ENCODE measurements at regions not wholly inside any gene's neighbourhood (a gene's known extent, or its start where the extent isn't known, plus 50 kb on each side); places are given as distances from the start of the nearest gene placed in this dataset.

DNA sequence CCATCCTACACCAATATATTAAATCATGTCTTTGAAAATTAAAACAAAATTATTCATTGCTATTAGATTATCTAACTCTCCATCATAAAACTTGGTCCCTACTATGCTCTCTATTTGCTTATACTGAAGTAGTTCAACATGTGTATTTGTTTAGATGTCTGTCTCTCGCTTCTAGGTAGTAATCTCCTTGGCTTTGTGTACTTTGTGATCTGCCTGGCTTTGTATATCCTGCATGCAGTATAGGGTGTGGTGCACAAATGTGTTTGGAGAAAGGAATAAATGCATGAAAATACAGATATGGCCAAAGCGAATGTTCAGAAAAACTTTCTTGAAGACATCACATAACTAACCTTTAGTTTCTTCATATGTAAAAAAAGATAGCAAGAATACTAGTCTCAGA is 246.6 kb upstream of the LRFN5 start:
- DNase-seq (ENCODE audit: insufficient read length, low spot score), result no peak
- no peak for FAIRE-seq
- TF ChIP-seq, protein P1, sequence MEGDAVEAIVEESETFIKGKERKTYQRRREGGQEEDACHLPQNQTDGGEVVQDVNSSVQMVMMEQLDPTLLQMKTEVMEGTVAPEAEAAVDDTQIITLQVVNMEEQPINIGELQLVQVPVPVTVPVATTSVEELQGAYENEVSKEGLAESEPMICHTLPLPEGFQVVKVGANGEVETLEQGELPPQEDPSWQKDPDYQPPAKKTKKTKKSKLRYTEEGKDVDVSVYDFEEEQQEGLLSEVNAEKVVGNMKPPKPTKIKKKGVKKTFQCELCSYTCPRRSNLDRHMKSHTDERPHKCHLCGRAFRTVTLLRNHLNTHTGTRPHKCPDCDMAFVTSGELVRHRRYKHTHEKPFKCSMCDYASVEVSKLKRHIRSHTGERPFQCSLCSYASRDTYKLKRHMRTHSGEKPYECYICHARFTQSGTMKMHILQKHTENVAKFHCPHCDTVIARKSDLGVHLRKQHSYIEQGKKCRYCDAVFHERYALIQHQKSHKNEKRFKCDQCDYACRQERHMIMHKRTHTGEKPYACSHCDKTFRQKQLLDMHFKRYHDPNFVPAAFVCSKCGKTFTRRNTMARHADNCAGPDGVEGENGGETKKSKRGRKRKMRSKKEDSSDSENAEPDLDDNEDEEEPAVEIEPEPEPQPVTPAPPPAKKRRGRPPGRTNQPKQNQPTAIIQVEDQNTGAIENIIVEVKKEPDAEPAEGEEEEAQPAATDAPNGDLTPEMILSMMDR (IDR thresholded peaks at IDR 0.05; ENCODE audit: insufficient read depth, missing control alignments), result no peak

DNA sequence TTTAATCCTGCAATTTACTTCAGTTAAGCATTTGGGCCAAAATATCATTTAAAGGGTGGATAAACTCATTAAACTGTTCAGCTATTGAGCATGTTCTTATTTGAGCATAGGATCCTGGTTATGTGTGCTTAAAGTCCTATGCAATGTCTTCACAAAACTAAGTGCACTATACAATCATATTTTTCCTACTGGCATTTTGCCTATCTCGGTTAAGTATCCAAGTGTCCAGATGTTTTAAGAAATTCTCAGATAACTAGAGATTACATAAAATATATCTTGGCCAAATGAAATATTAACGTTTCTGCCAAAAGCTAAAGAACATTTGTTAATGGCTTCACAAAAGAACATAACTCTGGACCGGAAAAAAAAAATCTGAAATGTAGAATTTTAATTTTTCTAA is 250.8 kb upstream of the LRFN5 start:
- FAIRE-seq (no peak), DNase-seq (ENCODE audit: insufficient read length, low spot score) (no peak)
- TF ChIP-seq, protein P1 (IDR thresholded peaks at IDR 0.05; ENCODE audit: insufficient read depth, missing control alignments), result no peak

DNA sequence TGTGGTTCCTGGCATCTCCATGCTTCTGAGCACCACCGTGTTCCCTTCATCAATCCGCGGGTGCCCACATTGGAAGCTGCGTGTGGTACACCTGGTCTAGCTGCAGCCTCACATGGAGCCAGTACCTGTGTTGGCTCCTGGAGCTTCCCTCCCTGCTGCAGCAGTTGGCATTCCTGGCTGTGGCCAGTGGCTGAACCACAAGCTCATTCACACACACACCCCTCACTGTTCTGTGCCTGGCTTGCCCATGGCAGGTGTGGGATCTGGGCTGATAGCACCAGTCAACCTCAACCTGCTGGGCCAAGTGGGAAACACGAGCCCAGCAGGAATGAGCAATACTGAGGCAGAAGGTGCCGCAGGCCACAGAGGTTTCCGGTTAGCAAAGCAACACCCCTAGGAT is 256.2 kb upstream of the LRFN5 start:
- no peak for FAIRE-seq
- TF ChIP-seq, protein P1 (IDR thresholded peaks at IDR 0.05; ENCODE audit: insufficient read depth, missing control alignments), result no peak
- no peak for DNase-seq (ENCODE audit: insufficient read length, low spot score)

DNA sequence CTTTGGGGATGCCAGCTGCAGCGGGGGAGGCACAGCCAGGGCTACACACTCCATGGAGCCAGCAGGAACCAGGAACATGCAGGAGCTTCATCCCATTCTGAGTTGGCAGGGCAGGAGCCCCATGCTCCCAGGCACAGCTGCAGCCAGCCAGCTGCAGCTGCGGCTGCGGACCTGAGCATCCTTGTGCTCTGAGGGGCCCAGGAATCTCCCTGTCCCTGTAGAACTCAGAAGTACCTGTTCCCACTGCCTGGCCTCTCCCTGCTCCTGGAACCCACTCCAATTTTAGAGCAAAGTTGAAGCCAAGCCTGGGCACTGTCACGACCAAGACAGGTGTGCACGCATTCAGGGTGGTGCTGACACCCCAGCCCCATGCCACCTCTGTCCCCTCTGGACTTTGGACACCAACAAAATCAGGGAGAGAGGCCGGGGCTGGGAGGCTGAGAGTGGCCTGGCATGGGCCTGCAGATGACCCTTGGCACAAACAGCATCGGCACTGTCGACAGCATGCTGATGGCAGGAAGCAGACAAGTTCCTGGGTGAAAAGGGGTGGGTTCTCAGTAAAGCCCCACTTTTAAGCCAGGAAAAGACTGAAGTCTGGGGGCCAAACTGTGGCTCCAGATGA is 257.3 kb upstream of the LRFN5 start:
- DNase-seq (ENCODE audit: insufficient read length, low spot score) (no peak), FAIRE-seq (no peak)
- TF ChIP-seq, protein P1 (IDR thresholded peaks at IDR 0.05; ENCODE audit: insufficient read depth, missing control alignments), result no peak

DNA sequence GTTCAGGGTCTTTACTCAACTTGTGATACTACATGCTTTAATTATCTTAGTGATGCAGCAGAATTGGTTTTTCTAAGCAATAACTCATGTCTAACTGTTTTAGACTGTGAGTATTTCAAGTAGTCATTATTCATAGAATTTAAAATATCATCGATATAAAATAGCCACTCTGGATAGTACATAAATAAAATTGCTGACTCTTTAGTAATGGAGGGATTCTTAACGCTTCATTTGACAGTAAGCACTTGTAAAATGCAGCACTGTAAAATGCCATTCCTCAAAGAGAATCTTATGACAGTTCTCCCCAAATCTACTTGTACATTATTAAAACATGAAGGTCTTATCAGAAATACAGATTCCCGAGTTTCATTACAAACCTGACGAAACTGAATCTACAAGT is 262.8 kb upstream of the LRFN5 start:
- TF ChIP-seq, protein P1 (IDR thresholded peaks at IDR 0.05; ENCODE audit: insufficient read depth, missing control alignments), result no peak
- no peak for DNase-seq (ENCODE audit: insufficient read length, low spot score)
- no peak for FAIRE-seq

DNA sequence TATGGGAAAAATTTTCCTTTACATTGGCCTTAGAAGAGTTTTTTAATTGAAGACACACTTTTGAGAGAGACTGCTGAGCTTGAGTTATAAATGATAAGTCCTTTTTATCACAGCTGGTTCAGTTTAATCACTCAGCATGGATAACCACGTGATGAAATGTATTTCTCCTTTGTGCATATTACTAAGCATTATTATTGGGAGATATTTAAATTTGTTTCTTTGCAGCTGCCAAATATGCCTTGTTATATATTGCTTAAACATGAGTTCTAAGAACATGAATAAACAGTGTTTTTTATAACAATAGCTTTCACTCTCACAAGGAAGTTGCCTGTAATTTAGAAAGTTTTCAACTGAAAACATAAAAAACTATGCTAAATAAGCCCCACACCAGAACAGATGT is 293.5 kb upstream of the LRFN5 start:
- TF ChIP-seq, protein P1 (IDR thresholded peaks at IDR 0.05; ENCODE audit: insufficient read depth, missing control alignments), result no peak
- FAIRE-seq (no peak), DNase-seq (ENCODE audit: insufficient read length, low spot score) (no peak)

DNA sequence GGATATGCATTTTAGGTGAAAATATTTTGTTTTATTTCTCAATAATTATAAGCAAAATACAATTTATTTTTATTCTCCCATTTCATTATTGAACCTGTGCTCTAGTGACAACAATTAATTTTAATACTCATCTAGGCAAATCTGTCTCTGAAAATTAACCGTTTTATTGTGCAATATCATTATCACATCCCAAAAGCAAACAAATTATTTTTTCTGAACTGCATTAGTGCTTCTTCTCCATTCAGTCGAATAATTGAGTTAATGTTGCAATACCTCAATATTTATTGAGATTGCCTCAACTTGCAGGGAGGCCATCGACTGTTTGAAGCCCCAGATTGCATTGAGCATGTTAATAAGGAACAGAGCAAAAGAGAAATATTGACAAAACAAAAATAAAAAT is 303.2 kb upstream of the LRFN5 start:
- TF ChIP-seq, protein P1 (IDR thresholded peaks at IDR 0.05; ENCODE audit: insufficient read depth, missing control alignments), result no peak
- FAIRE-seq, result no peak
- no peak for DNase-seq (ENCODE audit: insufficient read length, low spot score)
